ENCODE measurements at regions not wholly inside any gene's neighbourhood (a gene's known extent, or its start where the extent isn't known, plus 50 kb on each side); places are given as distances from the start of the nearest gene placed in this dataset.

GRCh38 chr19:30645946-30646577 is 273.9 kb downstream of the ZNF536 start:
- TF ChIP-seq SNAI2 (CRISPR knock-in tag; IDR thresholded peaks at IDR 0.05) (no peak), ARNTL (CRISPR knock-in tag; IDR thresholded peaks at IDR 0.05; ENCODE audit: borderline replicate concordance, low read depth) (no peak), POU6F1 (CRISPR knock-in tag; IDR thresholded peaks at IDR 0.05; ENCODE audit: borderline replicate concordance, low read depth) (no peak), TCF4 (CRISPR knock-in tag; IDR thresholded peaks at IDR 0.05; ENCODE audit: borderline replicate concordance) (no peak), ZFP30 (CRISPR knock-in tag; IDR thresholded peaks at IDR 0.05) (no peak), TSHZ2 (CRISPR knock-in tag; IDR thresholded peaks at IDR 0.05) (no peak)
- ATAC-seq = no peak

GRCh38 chr19:30640252-30640965 is 268.2 kb downstream of the ZNF536 start:
- no peak for ATAC-seq
- TF ChIP-seq RARB (CRISPR knock-in tag; IDR thresholded peaks at IDR 0.05) = no peak
- no peak for TF ChIP-seq ZNF70 (CRISPR knock-in tag; IDR thresholded peaks at IDR 0.05)
- no peak for TF ChIP-seq CSDC2 (CRISPR knock-in tag; IDR thresholded peaks at IDR 0.05)
- no peak for TF ChIP-seq POU6F1 (CRISPR knock-in tag; IDR thresholded peaks at IDR 0.05; ENCODE audit: borderline replicate concordance, low read depth)
- no peak for TF ChIP-seq TSHZ2 (CRISPR knock-in tag; IDR thresholded peaks at IDR 0.05)
- no peak for TF ChIP-seq ZFP30 (CRISPR knock-in tag; IDR thresholded peaks at IDR 0.05)
- TF ChIP-seq ESRRG (CRISPR knock-in tag; IDR thresholded peaks at IDR 0.05) = no peak
- TF ChIP-seq OSR1 (CRISPR knock-in tag; IDR thresholded peaks at IDR 0.05) = no peak
- TF ChIP-seq CREB5 (CRISPR knock-in tag; IDR thresholded peaks at IDR 0.05; ENCODE audit: low read depth) = no peak

- no peak for ATAC-seq
- TF ChIP-seq OSR1 (CRISPR knock-in tag; IDR thresholded peaks at IDR 0.05) (no peak), TCF4 (CRISPR knock-in tag; IDR thresholded peaks at IDR 0.05; ENCODE audit: borderline replicate concordance) (no peak), PPARA (CRISPR knock-in tag; IDR thresholded peaks at IDR 0.05; ENCODE audit: borderline replicate concordance) (no peak), ZNF565 (CRISPR knock-in tag; conservative IDR thresholded peaks at IDR 0.05; ENCODE audit: low read depth) (no peak), TSHZ2 (CRISPR knock-in tag; IDR thresholded peaks at IDR 0.05) (no peak), ZNF8 (CRISPR knock-in tag; IDR thresholded peaks at IDR 0.05) (no peak), GLIS3 (CRISPR knock-in tag; IDR thresholded peaks at IDR 0.05) (no peak), ESRRG (CRISPR knock-in tag; IDR thresholded peaks at IDR 0.05) (no peak), ZFP30 (CRISPR knock-in tag; IDR thresholded peaks at IDR 0.05) (no peak), POU6F1 (CRISPR knock-in tag; IDR thresholded peaks at IDR 0.05; ENCODE audit: borderline replicate concordance, low read depth) (no peak), ZFP3 (CRISPR knock-in tag; IDR thresholded peaks at IDR 0.05) (no peak), ZNF70 (CRISPR knock-in tag; IDR thresholded peaks at IDR 0.05) (no peak), CSRNP3 (CRISPR knock-in tag; IDR thresholded peaks at IDR 0.05) (no peak)
Measured at GRCh38 chr19:30638889-30639288, 266.7 kb downstream of the ZNF536 start.

Measured in SK-N-SH treated with all-trans-retinoic acid at 6 μM for 48 hours (cell line).